CD8-positive, alpha-beta memory T cell (primary cell): ENCODE measurements at regions not wholly inside any gene's neighbourhood (a gene's known extent, or its start where the extent isn't known, plus 50 kb on each side); places are given as distances from the start of the nearest gene placed in this dataset.

Experiments
- CTCF ChIA-PET: fragments of 350-600 bp; sonication (Branson Sonifier 250); formaldehyde crosslinking; loops from one replicate; lab custom pipeline; 2021; ENCODE audit warnings: antibody characterized with exemption; lab: Charles Lee
- POLR2A ChIA-PET: fragments of 350-600 bp; sonication (Branson Sonifier 250); formaldehyde crosslinking; loops from one replicate; lab custom pipeline; 2021; ENCODE audit warnings: antibody characterized with exemption; lab: Charles Lee
- DNase-seq, 5 donors: peaks; one replicate each; pipeline versions ENCODE4 v3.0.0 to v3.0.0-alpha.2; 2020 to 2022; ENCODE audit warnings: mixed read lengths in 1 of 5
- H3K27ac ChIP-seq: one replicate; pipeline ENCODE4 v1.7.0; 2013; ENCODE audit warnings: low read depth, mild to moderate bottlenecking, low read length, moderate library complexity
- H3K27me3 ChIP-seq: 2 replicates; pipeline ENCODE4 v1.7.0; 2013; ENCODE audit warnings: low read length, mild to moderate bottlenecking; ENCODE audit not compliant: insufficient read depth, poor library complexity, severe bottlenecking
- H3K36me3 ChIP-seq: 2 replicates; pipeline ENCODE4 v1.7.0; 2013; ENCODE audit warnings: mild to moderate bottlenecking, low read length, moderate library complexity; ENCODE audit not compliant: insufficient read depth
- H3K4me1 ChIP-seq: 2 replicates; pipeline ENCODE4 v1.7.0; 2013; ENCODE audit warnings: mild to moderate bottlenecking, low read length, moderate library complexity; ENCODE audit not compliant: insufficient read depth
- H3K4me3 ChIP-seq: 2 replicates; pipeline ENCODE4 v1.7.0; 2013; ENCODE audit warnings: mild to moderate bottlenecking, low read length
- H3K9me3 ChIP-seq: 2 replicates; pipeline ENCODE4 v1.7.0; 2013; ENCODE audit warnings: mild to moderate bottlenecking, low read length
- H3K27ac Mint-ChIP-seq, 8 donors: one replicate each; pipeline ENCODE4 v1.8.0; 2020 to 2021; ENCODE audit warnings: mixed read lengths in 8 of 8, mild to moderate bottlenecking in 6 of 8, inconsistent platforms in 3 of 8, moderate library complexity in 3 of 8
- H3K27me3 Mint-ChIP-seq, 2 donors: one replicate each; pipeline ENCODE4 v1.8.0; 2020 to 2021; ENCODE audit warnings: mixed read lengths in 2 of 2, mild to moderate bottlenecking in 1 of 2, moderate library complexity in 1 of 2
- H3K36me3 Mint-ChIP-seq, 3 donors: one replicate each; pipeline ENCODE4 v1.8.0; 2020 to 2021; ENCODE audit warnings: mixed read lengths in 3 of 3, inconsistent platforms in 1 of 3, mild to moderate bottlenecking in 1 of 3
- H3K4me1 Mint-ChIP-seq, 3 donors: one replicate each; pipeline ENCODE4 v1.8.0; 2020 to 2021; ENCODE audit warnings: mixed read lengths in 3 of 3, inconsistent platforms in 1 of 3, mild to moderate bottlenecking in 1 of 3
- H3K4me3 Mint-ChIP-seq, 7 donors: one replicate each; pipeline ENCODE4 v1.8.0; 2020 to 2021; ENCODE audit warnings: mixed read lengths in 7 of 7, mild to moderate bottlenecking in 6 of 7, moderate library complexity in 4 of 7, inconsistent platforms in 2 of 7
- H3K9me3 Mint-ChIP-seq, 5 donors: one replicate each; pipeline ENCODE4 v1.8.0; 2020 to 2022; ENCODE audit warnings: mixed read lengths in 5 of 5, mild to moderate bottlenecking in 3 of 5, moderate library complexity in 2 of 5, inconsistent platforms in 1 of 5

- no peaks in the 10 kb centered on the region for H3K27me3 ChIP-seq
- DNase-seq: no peak
- POLR2A ChIA-PET: no interaction called here
- H3K27me3 Mint-ChIP-seq: peaks cover 0 to 1% of the 10 kb centered on the region in 2 donors
- H3K4me3 Mint-ChIP-seq: no peak overlapping the region
- no peaks in the 10 kb centered on the region for H3K4me1 ChIP-seq
- no peak overlapping the region for H3K4me3 ChIP-seq
- H3K9me3 ChIP-seq: no peaks in the 10 kb centered on the region
- H3K27ac Mint-ChIP-seq: peak overlapping the region in 1 of 8 donors; percentile 35
- H3K27ac ChIP-seq: no peak overlapping the region
- CTCF ChIA-PET: interaction anchor here (1.8 kb wide), 1 partner anchor 10 kb away, joined by 3 read pairs; no protein-coding TSS in a partner anchor
- peaks cover 0 to 1% (median 0%) of the 10 kb centered on the region in 3 donors for H3K36me3 Mint-ChIP-seq
- no peaks in the 10 kb centered on the region for H3K4me1 Mint-ChIP-seq
- no peaks in the 10 kb centered on the region for H3K9me3 Mint-ChIP-seq
- H3K36me3 ChIP-seq: no peaks in the 10 kb centered on the region
These were observed 594.9 kb upstream of the ID2 start for GRCh38 chr2:8086796-8087479.

- Mint-ChIP-seq H3K27ac (no peak overlapping the region), H3K4me1 (no peaks in the 10 kb centered on the region), H3K4me3 (no peak overlapping the region), H3K36me3 (peaks cover 0 to 1% (median 0%) of the 10 kb centered on the region in 3 donors), H3K9me3 (no peaks in the 10 kb centered on the region), H3K27me3 (peaks cover 0 to 1% of the 10 kb centered on the region in 2 donors)
- no peak overlapping the region for H3K4me3 ChIP-seq
- ChIA-PET POLR2A (no interaction called here), CTCF (interaction anchor here (1.8 kb wide), 1 partner anchor 10 kb away, joined by 3 read pairs; no protein-coding TSS in a partner anchor)
- H3K9me3 ChIP-seq: no peaks in the 10 kb centered on the region
- H3K27ac ChIP-seq: no peak overlapping the region
- no peaks in the 10 kb centered on the region for H3K4me1 ChIP-seq
- H3K36me3 ChIP-seq: no peaks in the 10 kb centered on the region
- H3K27me3 ChIP-seq: no peaks in the 10 kb centered on the region
- DNase-seq: no peak
These were observed 594.4 kb upstream of the ID2 start for GRCh38 chr2:8087480-8087840.

GRCh38 chr2:8088810-8089209, 593.0 kb upstream of the ID2 start:
- no peak overlapping the region for H3K4me3 ChIP-seq
- Mint-ChIP-seq H3K9me3 (no peaks in the 10 kb centered on the region), H3K27ac (peak overlapping the region in 1 of 8 donors; percentile 1), H3K4me1 (no peaks in the 10 kb centered on the region), H3K27me3 (peaks cover 0 to 1% of the 10 kb centered on the region in 2 donors), H3K4me3 (no peak overlapping the region), H3K36me3 (peaks cover 0 to 1% (median 0%) of the 10 kb centered on the region in 3 donors)
- ChIA-PET POLR2A (no interaction called here), CTCF (no interaction called here)
- H3K36me3 ChIP-seq: no peaks in the 10 kb centered on the region
- no peaks in the 10 kb centered on the region for H3K27me3 ChIP-seq
- no peaks in the 10 kb centered on the region for H3K4me1 ChIP-seq
- no peak for DNase-seq
- H3K27ac ChIP-seq: no peak overlapping the region
- no peaks in the 10 kb centered on the region for H3K9me3 ChIP-seq

GRCh38 chr2:8089596-8089995, 592.3 kb upstream of the ID2 start:
- Mint-ChIP-seq H3K27me3 (peaks cover 0 to 1% of the 10 kb centered on the region in 2 donors), H3K4me3 (no peak overlapping the region), H3K27ac (no peak overlapping the region), H3K36me3 (peaks cover 0 to 1% (median 0%) of the 10 kb centered on the region in 3 donors), H3K9me3 (no peaks in the 10 kb centered on the region), H3K4me1 (no peaks in the 10 kb centered on the region)
- Histone ChIP-seq H3K36me3 (no peaks in the 10 kb centered on the region), H3K4me3 (no peak overlapping the region), H3K27me3 (no peaks in the 10 kb centered on the region), H3K9me3 (no peaks in the 10 kb centered on the region), H3K4me1 (no peaks in the 10 kb centered on the region), H3K27ac (no peak overlapping the region)
- no peak for DNase-seq
- ChIA-PET CTCF (no interaction called here), POLR2A (no interaction called here)

- no peaks in the 10 kb centered on the region for H3K9me3 Mint-ChIP-seq
- no peak overlapping the region for H3K27ac Mint-ChIP-seq
- H3K36me3 Mint-ChIP-seq: peaks cover 0 to 1% (median 0%) of the 10 kb centered on the region in 3 donors
- POLR2A ChIA-PET: no interaction called here
- no peak for DNase-seq
- H3K4me1 Mint-ChIP-seq: no peaks in the 10 kb centered on the region
- no peaks in the 10 kb centered on the region for H3K9me3 ChIP-seq
- no peak overlapping the region for H3K4me3 ChIP-seq
- no peak overlapping the region for H3K4me3 Mint-ChIP-seq
- no peaks in the 10 kb centered on the region for H3K4me1 ChIP-seq
- no peaks in the 10 kb centered on the region for H3K36me3 ChIP-seq
- CTCF ChIA-PET: no interaction called here
- no peaks in the 10 kb centered on the region for H3K27me3 ChIP-seq
- no peak overlapping the region for H3K27ac ChIP-seq
- H3K27me3 Mint-ChIP-seq: peaks cover 0 to 1% of the 10 kb centered on the region in 2 donors
These were observed 590.8 kb upstream of the ID2 start for GRCh38 chr2:8090748-8091700.

GRCh38 chr2:8094526-8094925, 587.3 kb upstream of the ID2 start:
- ChIA-PET CTCF (no interaction called here), POLR2A (no interaction called here)
- Mint-ChIP-seq H3K4me3 (no peak overlapping the region), H3K27ac (no peak overlapping the region), H3K36me3 (peaks cover 0 to 8% (median 0%) of the 10 kb centered on the region in 3 donors), H3K4me1 (no peaks in the 10 kb centered on the region), H3K27me3 (no peaks in the 10 kb centered on the region), H3K9me3 (no peaks in the 10 kb centered on the region)
- DNase-seq: no peak
- Histone ChIP-seq H3K9me3 (no peaks in the 10 kb centered on the region), H3K4me3 (no peak overlapping the region), H3K27ac (no peak overlapping the region), H3K36me3 (no peaks in the 10 kb centered on the region), H3K27me3 (no peaks in the 10 kb centered on the region), H3K4me1 (no peaks in the 10 kb centered on the region)

GRCh38 chr2:8095978-8096377, 585.9 kb upstream of the ID2 start:
- ChIA-PET POLR2A (no interaction called here), CTCF (no interaction called here)
- Mint-ChIP-seq H3K9me3 (no peaks in the 10 kb centered on the region), H3K27ac (no peak overlapping the region), H3K36me3 (peaks cover 0 to 8% (median 0%) of the 10 kb centered on the region in 3 donors), H3K27me3 (peaks cover 0 to 2% of the 10 kb centered on the region in 2 donors), H3K4me1 (no peaks in the 10 kb centered on the region), H3K4me3 (no peak overlapping the region)
- H3K4me1 ChIP-seq: no peaks in the 10 kb centered on the region
- no peaks in the 10 kb centered on the region for H3K27me3 ChIP-seq
- DNase-seq: no peak
- no peak overlapping the region for H3K27ac ChIP-seq
- H3K4me3 ChIP-seq: no peak overlapping the region
- no peaks in the 10 kb centered on the region for H3K9me3 ChIP-seq
- no peaks in the 10 kb centered on the region for H3K36me3 ChIP-seq

- Mint-ChIP-seq H3K27me3 (peaks cover 0 to 2% of the 10 kb centered on the region in 2 donors), H3K4me3 (no peak overlapping the region), H3K9me3 (no peaks in the 10 kb centered on the region), H3K27ac (no peak overlapping the region), H3K4me1 (no peaks in the 10 kb centered on the region), H3K36me3 (peaks cover 0 to 8% (median 0%) of the 10 kb centered on the region in 3 donors)
- Histone ChIP-seq H3K27ac (no peak overlapping the region), H3K4me1 (no peaks in the 10 kb centered on the region), H3K27me3 (no peaks in the 10 kb centered on the region), H3K36me3 (no peaks in the 10 kb centered on the region), H3K9me3 (no peaks in the 10 kb centered on the region), H3K4me3 (no peak overlapping the region)
- DNase-seq: no peak
- CTCF ChIA-PET: no interaction called here
- POLR2A ChIA-PET: no interaction called here
These were observed 585.4 kb upstream of the ID2 start for GRCh38 chr2:8096484-8096883.
